IPS-NIHi7 (cell line): ENCODE measurements at regions not wholly inside any gene's neighbourhood (a gene's known extent, or its start where the extent isn't known, plus 50 kb on each side); places are given as distances from the start of the nearest gene placed in this dataset.
"Not testable (repeated sequence)": the region's sequence is repeated elsewhere in the genome, so short reads cannot be mapped to it uniquely, and the experiment has no call there.

Experiments
- DNase-seq: peaks from one replicate; pipeline ENCODE4 v3.0.0; 2012; ENCODE audit warnings: mixed read lengths; ENCODE audit errors: extremely low spot score

- DNase-seq: no peak
Observed at GRCh38 chr3:147471741-147472140, 62.6 kb downstream of the ZIC1 start.

GRCh38 chr3:147472846-147473245, 63.7 kb downstream of the ZIC1 start:
- no peak for DNase-seq

GRCh38 chr3:147483145-147483544, 74.0 kb downstream of the ZIC1 start:
- no peak for DNase-seq

GRCh38 chr3:147483578-147483977, 74.4 kb downstream of the ZIC1 start:
- no peak for DNase-seq

- no peak for DNase-seq
Observed at GRCh38 chr3:147493065-147493464, 83.9 kb downstream of the ZIC1 start.

- no peak for DNase-seq
Observed at GRCh38 chr3:147493666-147494065, 84.5 kb downstream of the ZIC1 start.

GRCh38 chr3:147497286-147497685, 88.1 kb downstream of the ZIC1 start:
- no peak for DNase-seq

- DNase-seq: no peak
Observed at GRCh38 chr3:147507638-147508286, 98.6 kb downstream of the ZIC1 start.

- no peak for DNase-seq
Observed at GRCh38 chr3:147509448-147509847, 100.3 kb downstream of the ZIC1 start.

GRCh38 chr3:147513785-147514184, 104.6 kb downstream of the ZIC1 start:
- peak; percentile 35 for DNase-seq

GRCh38 chr3:147514366-147515160, 105.4 kb downstream of the ZIC1 start:
- no peak for DNase-seq

GRCh38 chr3:147518465-147518864, 109.3 kb downstream of the ZIC1 start:
- no peak for DNase-seq

- DNase-seq: no peak
Observed at GRCh38 chr3:147521646-147522045, 112.5 kb downstream of the ZIC1 start.

GRCh38 chr3:147522780-147523179, 113.6 kb downstream of the ZIC1 start:
- not testable (repeated sequence) for DNase-seq

- DNase-seq: no peak
Observed at GRCh38 chr3:147529551-147529950, 120.4 kb downstream of the ZIC1 start.

- DNase-seq: no peak
Observed at GRCh38 chr3:147538034-147538433, 128.9 kb downstream of the ZIC1 start.

- DNase-seq: no peak
Observed at GRCh38 chr3:147540921-147541320, 131.8 kb downstream of the ZIC1 start.

- no peak for DNase-seq
Observed at GRCh38 chr3:147544290-147544689, 135.1 kb downstream of the ZIC1 start.

- DNase-seq: no peak
Observed at GRCh38 chr3:147551491-147551890, 142.3 kb downstream of the ZIC1 start.

- DNase-seq: no peak
Observed at GRCh38 chr3:147554332-147554731, 145.2 kb downstream of the ZIC1 start.

- DNase-seq: no peak
Observed at GRCh38 chr3:147572970-147573340, 163.8 kb downstream of the ZIC1 start.

- DNase-seq: no peak
Observed at GRCh38 chr3:147574621-147575020, 165.5 kb downstream of the ZIC1 start.

- no peak for DNase-seq
Observed at GRCh38 chr3:147575391-147575790, 166.2 kb downstream of the ZIC1 start.
